GM21723 (cell line): ENCODE measurements at regions not wholly inside any gene's neighbourhood (a gene's known extent, or its start where the extent isn't known, plus 50 kb on each side); places are given as distances from the start of the nearest gene placed in this dataset.

Source experiments
- ATAC-seq: cut with Tn5 transposase; IDR thresholded peaks from one replicate; pipeline ENCODE4 v1.9.1; 2021; ENCODE audit warnings: mild to moderate bottlenecking, moderate library complexity; ENCODE audit not compliant: unreplicated experiment

- ATAC-seq = no peak
These were observed 669.8 kb upstream of the POT1 start for GRCh38 chr7:125599387-125599786.

DNA sequence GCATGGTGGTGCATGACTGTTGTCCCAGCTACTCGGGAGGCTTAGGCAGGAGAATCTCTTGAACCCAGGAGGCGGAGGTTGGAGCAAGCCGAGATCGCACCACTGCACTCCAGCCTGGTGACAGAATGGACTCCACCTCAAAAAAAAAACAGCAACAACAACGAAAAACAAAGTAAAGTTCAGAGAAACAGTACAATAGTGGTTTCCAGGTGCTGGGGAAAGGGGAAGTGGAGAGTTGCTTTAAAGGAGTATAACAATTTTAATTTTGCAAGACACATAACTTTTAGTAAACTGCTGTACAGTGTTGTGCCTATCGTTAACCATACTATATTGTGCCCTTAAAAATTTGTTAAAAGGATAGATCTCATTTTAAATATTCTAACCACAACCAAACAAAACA lies 662.7 kb upstream of the POT1 start:
- ATAC-seq = no peak

DNA sequence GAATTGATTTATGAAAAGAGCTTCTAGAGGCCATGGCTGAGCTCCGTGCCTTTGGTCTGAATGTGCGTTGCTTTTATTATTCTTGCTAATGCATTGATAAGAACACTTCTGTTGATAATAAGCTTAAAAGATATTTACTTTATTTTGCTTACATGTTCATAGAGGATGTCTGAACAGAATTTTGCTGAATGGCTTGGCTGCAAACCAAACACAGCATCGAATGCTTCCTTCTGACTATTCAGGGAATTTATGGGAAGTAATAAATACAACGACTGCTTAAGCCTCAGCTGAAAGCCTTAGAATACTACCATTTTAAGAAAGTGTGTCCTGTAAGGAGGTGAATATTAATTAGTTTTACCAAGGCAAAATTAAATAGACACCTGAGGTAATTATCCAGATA lies 643.5 kb upstream of the POT1 start:
- ATAC-seq = no peak

DNA sequence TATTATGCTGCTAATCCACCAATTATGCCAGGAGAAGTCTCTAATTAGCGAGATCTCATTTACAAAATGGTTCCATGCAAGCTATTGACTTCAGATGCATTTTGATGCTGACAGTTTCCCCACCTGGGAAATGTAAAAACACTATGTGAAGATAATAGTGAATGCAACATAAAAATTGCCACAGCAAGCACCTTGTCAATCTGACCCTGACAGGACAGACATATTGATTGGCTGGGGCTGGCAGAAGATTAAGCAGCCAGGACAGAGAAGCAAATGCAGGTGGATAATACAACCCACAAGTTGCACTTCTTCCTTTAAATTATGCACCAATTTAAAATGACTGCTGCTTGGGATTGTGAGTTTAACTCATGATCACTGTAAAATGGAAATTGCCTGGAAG lies 642.8 kb upstream of the POT1 start:
- ATAC-seq = no peak

DNA sequence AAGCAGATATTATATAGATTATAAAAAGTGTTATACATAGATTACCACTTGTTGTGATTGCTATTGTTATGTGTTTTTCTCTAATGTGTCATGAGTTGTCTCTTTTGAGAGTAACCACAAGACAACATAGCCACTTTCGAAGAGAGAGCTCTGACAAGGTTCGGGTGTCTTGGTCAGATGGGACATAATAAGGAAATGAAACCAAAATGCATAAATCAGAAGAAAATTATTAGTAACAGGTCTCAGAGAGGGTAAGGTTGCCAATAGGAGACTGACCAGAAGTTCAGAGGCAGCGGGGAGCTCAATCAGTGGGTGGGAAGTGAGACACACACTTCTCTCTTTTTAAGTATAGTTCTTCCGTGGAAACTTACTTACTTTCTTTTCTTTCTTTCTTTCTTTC lies 639.2 kb upstream of the POT1 start:
- peak; percentile 93 for ATAC-seq

- no peak for ATAC-seq
These were observed 638.1 kb upstream of the POT1 start for GRCh38 chr7:125567686-125568085.

DNA sequence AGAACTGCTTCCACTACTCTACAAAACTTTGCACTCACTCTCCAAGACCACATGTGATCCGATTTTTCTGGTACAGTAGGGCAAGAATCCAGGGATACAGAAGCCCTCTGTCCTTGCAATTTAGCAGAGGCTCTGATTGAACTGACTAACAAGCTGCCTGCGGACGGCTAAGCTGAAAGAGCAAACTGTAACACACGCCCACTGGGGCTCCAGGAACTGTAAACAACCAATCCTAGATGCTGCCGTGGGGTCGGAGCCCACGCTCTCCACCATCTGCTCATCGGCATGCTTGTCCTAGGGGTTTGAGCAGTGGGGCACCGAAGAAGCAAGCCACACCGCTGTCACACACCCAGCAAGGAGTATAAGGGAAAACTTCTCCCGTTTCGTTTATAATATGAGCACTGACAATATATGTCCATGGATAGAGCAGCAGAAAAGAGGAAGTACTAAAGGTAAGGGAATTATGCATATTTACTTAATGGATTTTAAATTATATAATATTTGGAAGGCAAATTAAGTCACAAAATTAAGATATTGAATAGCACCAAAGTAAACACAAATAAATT lies 634.4 kb upstream of the POT1 start:
- ATAC-seq = no peak

DNA sequence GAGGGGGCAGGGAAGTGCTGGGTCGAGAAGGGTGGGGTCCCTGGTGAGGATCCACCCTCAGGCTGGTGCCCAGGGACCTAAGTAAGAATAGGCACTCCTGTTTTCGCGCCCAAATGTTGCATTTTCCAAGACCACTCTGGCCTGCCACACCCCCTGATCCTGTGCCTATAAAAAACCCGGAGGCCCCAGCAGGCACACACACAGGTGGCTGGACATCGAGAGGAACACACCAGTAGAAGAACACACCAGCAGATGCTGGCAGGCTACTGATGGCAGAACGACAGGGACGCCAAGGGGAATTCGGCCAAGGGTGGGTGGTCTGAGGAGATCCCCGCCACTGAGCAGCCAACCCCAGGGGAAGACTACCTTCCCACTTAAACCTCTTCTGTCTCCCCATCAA lies 633.9 kb upstream of the POT1 start:
- no peak for ATAC-seq

GRCh38 chr7:125561006-125561405 lies 631.4 kb upstream of the POT1 start:
- no peak for ATAC-seq

- no peak for ATAC-seq
These were observed 630.3 kb upstream of the POT1 start for GRCh38 chr7:125559921-125560320.

- no peak for ATAC-seq
These were observed 626.3 kb upstream of the POT1 start for GRCh38 chr7:125555916-125556315.

- no peak for ATAC-seq
These were observed 621.4 kb upstream of the POT1 start for GRCh38 chr7:125551008-125551407.

DNA sequence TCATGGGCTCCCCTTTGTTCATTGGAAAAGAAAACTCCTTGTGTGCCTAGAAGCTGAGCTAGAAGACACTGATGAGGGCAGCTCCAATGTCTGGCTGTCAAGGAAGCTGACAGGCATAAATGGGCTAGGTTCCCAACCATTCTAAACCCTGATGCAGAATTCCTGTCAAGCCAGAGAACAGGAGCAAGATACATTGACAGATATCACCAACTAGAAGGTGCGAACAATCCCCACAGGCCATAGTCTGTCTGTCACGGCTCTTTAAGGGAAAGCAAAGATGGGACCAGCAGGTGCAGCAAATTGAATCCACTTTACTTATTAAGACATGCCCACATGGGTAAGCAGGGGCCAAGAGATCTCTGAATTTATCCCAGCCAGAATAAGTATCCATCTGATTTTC lies 617.9 kb upstream of the POT1 start:
- no peak for ATAC-seq

GRCh38 chr7:125530553-125530952 lies 600.9 kb upstream of the POT1 start:
- ATAC-seq = no peak

GRCh38 chr7:125529249-125529648 lies 599.6 kb upstream of the POT1 start:
- ATAC-seq = no peak

DNA sequence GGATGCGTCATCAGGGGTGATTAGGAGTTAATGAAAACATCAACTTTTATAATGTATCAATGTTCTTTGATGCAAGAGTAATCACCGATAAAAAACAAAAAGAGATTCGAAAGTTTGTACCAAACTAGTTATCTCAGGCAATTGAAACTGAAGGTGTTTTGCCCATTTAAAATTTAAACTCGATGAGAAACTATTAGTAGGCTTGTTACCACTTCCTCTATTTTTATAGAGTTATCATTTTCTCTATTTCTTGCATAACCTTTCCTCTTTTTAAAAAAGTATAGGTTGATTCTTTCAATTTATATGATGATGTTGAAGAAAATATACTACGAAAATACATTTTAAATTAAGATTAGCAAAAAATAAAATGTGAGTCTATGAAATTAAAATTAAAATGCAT lies 597.3 kb upstream of the POT1 start:
- ATAC-seq = no peak

DNA sequence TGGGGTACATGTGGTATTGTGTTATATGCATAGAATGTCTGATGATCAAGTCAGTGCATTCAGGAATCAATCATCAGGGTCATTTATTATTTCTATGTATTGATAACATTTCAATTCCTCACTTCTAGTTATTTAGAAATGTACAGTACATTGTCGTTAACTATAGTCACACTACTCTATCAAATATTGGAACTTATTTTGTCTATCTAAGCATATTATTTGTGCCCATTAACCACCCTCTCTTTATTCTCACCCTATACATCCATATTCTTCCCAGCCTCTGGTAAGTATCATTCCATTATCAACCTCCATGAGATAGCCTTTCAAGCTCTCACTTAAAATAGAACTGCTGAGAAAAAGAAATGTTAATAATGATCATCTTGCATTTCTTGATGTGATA lies 596.5 kb upstream of the POT1 start:
- no peak for ATAC-seq

GRCh38 chr7:125516194-125516593 lies 586.6 kb upstream of the POT1 start:
- ATAC-seq = no peak

DNA sequence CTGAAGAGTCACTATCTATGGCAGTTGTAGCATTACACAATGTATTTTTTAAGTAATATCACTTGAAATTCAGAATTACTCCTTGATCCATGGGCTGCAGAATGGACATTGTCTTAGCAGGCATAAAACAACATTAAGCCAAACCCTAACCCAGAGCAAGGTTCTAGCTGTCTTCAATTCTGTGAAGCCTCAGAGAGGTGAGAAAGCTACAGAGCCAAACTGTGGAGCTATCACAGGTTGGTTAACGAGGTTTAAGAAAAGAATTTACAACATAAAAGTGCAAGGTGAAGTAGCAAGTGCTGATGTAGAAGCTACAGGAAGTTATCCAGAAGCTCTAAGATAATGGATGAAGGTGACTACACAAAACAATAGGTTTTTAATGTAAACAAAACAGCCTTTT lies 582.7 kb upstream of the POT1 start:
- no peak for ATAC-seq

GRCh38 chr7:125511310-125511709 lies 581.7 kb upstream of the POT1 start:
- ATAC-seq = no peak

DNA sequence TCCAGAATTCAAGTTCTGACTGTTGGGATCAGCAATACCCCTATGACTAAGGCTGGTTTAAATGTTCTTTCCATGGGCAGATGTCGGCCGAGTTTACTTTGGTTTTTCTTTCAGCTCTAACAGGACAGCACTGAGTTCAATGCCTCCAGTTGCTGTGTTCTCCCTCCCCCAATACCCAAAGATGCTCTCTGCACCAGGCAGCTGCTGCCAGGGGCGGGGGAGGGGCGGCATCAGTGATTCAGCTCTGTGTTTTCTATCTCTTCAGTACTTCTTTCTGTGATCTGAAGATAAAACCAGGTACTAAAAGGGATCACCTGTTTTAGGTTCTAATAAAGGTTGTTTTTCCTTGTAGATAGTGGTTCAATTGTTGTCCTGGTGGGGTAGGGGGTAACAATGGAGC lies 576.7 kb upstream of the POT1 start:
- ATAC-seq = no peak

- ATAC-seq = no peak
These were observed 575.2 kb upstream of the POT1 start for GRCh38 chr7:125504848-125505247.

DNA sequence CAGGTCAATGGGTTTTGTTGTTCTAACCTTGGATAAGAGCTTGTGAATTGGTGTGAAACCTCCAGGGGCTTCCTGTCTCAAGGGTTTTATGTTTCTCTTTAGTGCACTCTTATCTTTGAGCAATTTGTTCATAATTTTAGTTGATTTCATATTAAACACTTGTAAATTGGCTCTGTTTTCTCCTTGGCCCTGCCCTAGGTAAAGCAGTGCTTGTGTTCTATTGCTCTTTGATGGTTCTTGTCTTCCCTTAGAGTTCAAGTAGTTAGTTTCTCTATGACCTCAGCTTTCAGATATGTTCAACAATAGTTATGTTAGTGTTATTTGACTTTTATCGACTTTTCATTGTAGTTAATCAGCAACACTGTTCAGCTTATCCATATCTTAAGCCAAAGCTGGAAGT lies 566.4 kb upstream of the POT1 start:
- ATAC-seq = no peak

- ATAC-seq = no peak
These were observed 562.9 kb upstream of the POT1 start for GRCh38 chr7:125492521-125492920.
